ENCODE measurements at regions not wholly inside any gene's neighbourhood (a gene's known extent, or its start where the extent isn't known, plus 50 kb on each side); places are given as distances from the start of the nearest gene placed in this dataset.
"Not testable (repeated sequence)": the region's sequence is repeated elsewhere in the genome, so short reads cannot be mapped to it uniquely, and the experiment has no call there.

DNA sequence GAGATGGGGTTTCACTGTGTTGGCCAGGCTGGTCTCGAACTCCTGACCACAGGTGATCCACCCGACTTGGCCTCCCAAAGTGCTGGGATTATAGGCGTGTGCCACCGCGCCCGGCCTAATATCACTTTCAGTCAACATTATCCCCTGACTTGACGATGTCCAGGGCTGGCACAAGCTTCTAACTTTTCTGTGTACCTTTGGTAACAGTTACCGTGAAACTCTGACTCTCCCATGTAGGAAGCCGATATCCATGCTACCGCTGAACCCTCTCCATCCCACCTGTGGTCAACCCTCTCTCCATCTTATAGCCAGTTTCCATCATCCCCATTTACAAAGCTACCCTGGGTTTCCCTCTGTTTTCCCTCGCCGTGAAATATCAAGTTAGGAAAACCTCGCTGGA, 77.5 kb downstream of the CRLF2 start:
- no peak for DNase-seq (ENCODE audit: low spot score)
- Mint-ChIP-seq H3K9me3 (ENCODE audit: unreplicated experiment) (peaks cover 35% of the 10 kb centered on the region), H3K4me3 (ENCODE audit: unreplicated experiment) (no peak overlapping the region), H3K27me3 (ENCODE audit: unreplicated experiment) (peaks cover 18% of the 10 kb centered on the region), H3K27ac (ENCODE audit: unreplicated experiment) (no peak overlapping the region), H3K36me3 (ENCODE audit: low read depth, unreplicated experiment) (peaks cover 22% of the 10 kb centered on the region), H3K4me1 (ENCODE audit: unreplicated experiment) (no peaks in the 10 kb centered on the region)
- TF ChIP-seq, protein P1, sequence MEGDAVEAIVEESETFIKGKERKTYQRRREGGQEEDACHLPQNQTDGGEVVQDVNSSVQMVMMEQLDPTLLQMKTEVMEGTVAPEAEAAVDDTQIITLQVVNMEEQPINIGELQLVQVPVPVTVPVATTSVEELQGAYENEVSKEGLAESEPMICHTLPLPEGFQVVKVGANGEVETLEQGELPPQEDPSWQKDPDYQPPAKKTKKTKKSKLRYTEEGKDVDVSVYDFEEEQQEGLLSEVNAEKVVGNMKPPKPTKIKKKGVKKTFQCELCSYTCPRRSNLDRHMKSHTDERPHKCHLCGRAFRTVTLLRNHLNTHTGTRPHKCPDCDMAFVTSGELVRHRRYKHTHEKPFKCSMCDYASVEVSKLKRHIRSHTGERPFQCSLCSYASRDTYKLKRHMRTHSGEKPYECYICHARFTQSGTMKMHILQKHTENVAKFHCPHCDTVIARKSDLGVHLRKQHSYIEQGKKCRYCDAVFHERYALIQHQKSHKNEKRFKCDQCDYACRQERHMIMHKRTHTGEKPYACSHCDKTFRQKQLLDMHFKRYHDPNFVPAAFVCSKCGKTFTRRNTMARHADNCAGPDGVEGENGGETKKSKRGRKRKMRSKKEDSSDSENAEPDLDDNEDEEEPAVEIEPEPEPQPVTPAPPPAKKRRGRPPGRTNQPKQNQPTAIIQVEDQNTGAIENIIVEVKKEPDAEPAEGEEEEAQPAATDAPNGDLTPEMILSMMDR (IDR thresholded peaks at IDR 0.05; ENCODE audit: unreplicated experiment) = no peak

DNA sequence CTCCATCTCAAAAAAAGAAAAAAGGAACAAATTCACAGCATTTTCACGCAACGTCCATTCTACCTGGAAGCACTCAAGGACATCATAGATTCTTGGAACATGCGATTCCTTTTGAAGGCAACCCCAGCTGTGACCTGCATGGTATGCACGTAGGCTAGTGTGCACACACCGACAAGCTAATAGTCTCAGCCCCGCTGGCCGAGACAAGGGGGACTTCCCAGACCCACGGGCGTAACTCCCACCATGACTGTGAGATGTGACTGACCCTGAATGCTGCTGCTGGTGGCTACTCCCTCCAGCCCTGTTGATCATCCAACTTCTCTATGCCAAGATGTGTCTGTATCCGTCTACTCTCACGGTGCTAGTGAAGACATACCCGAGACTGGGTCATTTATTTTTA, 78.3 kb downstream of the CRLF2 start:
- TF ChIP-seq, protein P1 (IDR thresholded peaks at IDR 0.05; ENCODE audit: unreplicated experiment) = no peak
- peaks cover 21% of the 10 kb centered on the region for H3K36me3 Mint-ChIP-seq (ENCODE audit: low read depth, unreplicated experiment)
- no peaks in the 10 kb centered on the region for H3K4me1 Mint-ChIP-seq (ENCODE audit: unreplicated experiment)
- peaks cover 32% of the 10 kb centered on the region for H3K9me3 Mint-ChIP-seq (ENCODE audit: unreplicated experiment)
- H3K27me3 Mint-ChIP-seq (ENCODE audit: unreplicated experiment) = peaks cover 14% of the 10 kb centered on the region
- DNase-seq (ENCODE audit: low spot score) = no peak
- no peak overlapping the region for H3K27ac Mint-ChIP-seq (ENCODE audit: unreplicated experiment)
- H3K4me3 Mint-ChIP-seq (ENCODE audit: unreplicated experiment) = no peak overlapping the region

- H3K36me3 Mint-ChIP-seq (ENCODE audit: low read depth, unreplicated experiment) = peaks cover 21% of the 10 kb centered on the region
- H3K4me1 Mint-ChIP-seq (ENCODE audit: unreplicated experiment) = no peaks in the 10 kb centered on the region
- peaks cover 12% of the 10 kb centered on the region for H3K27me3 Mint-ChIP-seq (ENCODE audit: unreplicated experiment)
- no peak for DNase-seq (ENCODE audit: low spot score)
- H3K9me3 Mint-ChIP-seq (ENCODE audit: unreplicated experiment) = peaks cover 39% of the 10 kb centered on the region
- TF ChIP-seq, protein P1 (IDR thresholded peaks at IDR 0.05; ENCODE audit: unreplicated experiment) = no peak
- no peak overlapping the region for H3K4me3 Mint-ChIP-seq (ENCODE audit: unreplicated experiment)
- H3K27ac Mint-ChIP-seq (ENCODE audit: unreplicated experiment) = peak overlapping the region; percentile 34
Measured at GRCh38 chrX:1126738-1127137, 85.7 kb downstream of the CRLF2 start.

- no peak for DNase-seq (ENCODE audit: low spot score)
- Mint-ChIP-seq H3K9me3 (ENCODE audit: unreplicated experiment) (peaks cover 41% of the 10 kb centered on the region), H3K4me3 (ENCODE audit: unreplicated experiment) (no peak overlapping the region), H3K27me3 (ENCODE audit: unreplicated experiment) (peaks cover 12% of the 10 kb centered on the region), H3K4me1 (ENCODE audit: unreplicated experiment) (no peaks in the 10 kb centered on the region), H3K27ac (ENCODE audit: unreplicated experiment) (no peak overlapping the region), H3K36me3 (ENCODE audit: low read depth, unreplicated experiment) (peaks cover 21% of the 10 kb centered on the region)
- TF ChIP-seq, protein P1 (IDR thresholded peaks at IDR 0.05; ENCODE audit: unreplicated experiment) = no peak
Measured at GRCh38 chrX:1124531-1124930, 87.9 kb downstream of the CRLF2 start.

GRCh38 chrX:1122851-1123250, 89.6 kb downstream of the CRLF2 start:
- Mint-ChIP-seq H3K27me3 (ENCODE audit: unreplicated experiment) (peaks cover 12% of the 10 kb centered on the region), H3K9me3 (ENCODE audit: unreplicated experiment) (peaks cover 47% of the 10 kb centered on the region), H3K36me3 (ENCODE audit: low read depth, unreplicated experiment) (peaks cover 28% of the 10 kb centered on the region)
- not testable (repeated sequence) for H3K4me1 Mint-ChIP-seq (ENCODE audit: unreplicated experiment); H3K4me3 Mint-ChIP-seq (ENCODE audit: unreplicated experiment); H3K27ac Mint-ChIP-seq (ENCODE audit: unreplicated experiment); DNase-seq (ENCODE audit: low spot score)

DNA sequence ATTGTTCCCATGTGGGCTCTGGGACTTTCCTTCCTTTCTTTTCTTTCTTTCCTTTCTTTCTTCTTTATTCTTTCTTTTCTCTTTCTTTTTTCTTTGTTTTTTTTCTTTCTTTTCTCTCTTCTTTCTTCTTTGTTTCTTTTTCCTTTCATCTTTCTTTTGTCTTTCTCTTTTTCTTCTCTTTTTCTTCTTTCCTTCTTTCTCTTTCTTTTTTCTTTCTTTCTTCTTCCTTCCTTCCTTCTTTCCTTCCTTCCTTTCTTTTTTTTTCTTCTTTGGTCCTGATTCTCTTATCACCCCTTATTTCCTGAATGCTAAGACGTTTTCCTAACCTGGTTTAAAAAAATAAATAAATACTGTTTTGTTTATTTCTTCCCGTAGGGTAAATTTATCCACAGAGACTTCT, 93.2 kb downstream of the CRLF2 start:
- Mint-ChIP-seq H3K36me3 (ENCODE audit: low read depth, unreplicated experiment) (peaks cover 17% of the 10 kb centered on the region), H3K9me3 (ENCODE audit: unreplicated experiment) (peaks cover 42% of the 10 kb centered on the region), H3K4me1 (ENCODE audit: unreplicated experiment) (no peaks in the 10 kb centered on the region), H3K27ac (ENCODE audit: unreplicated experiment) (no peak overlapping the region), H3K4me3 (ENCODE audit: unreplicated experiment) (no peak overlapping the region), H3K27me3 (ENCODE audit: unreplicated experiment) (peaks cover 8% of the 10 kb centered on the region)
- DNase-seq (ENCODE audit: low spot score) = no peak
- TF ChIP-seq, protein P1 (IDR thresholded peaks at IDR 0.05; ENCODE audit: unreplicated experiment) = no peak

All from endothelial cell (in vitro differentiated cells).